ENCODE measurements at regions not wholly inside any gene's neighbourhood (a gene's known extent, or its start where the extent isn't known, plus 50 kb on each side); places are given as distances from the start of the nearest gene placed in this dataset.

- no peak overlapping the region for H3K4me3 Mint-ChIP-seq
- no peaks in the 10 kb centered on the region for H3K4me1 Mint-ChIP-seq (ENCODE audit: low read depth)
- H3K36me3 Mint-ChIP-seq (ENCODE audit: insufficient read depth), result no peaks in the 10 kb centered on the region
- peaks cover 2% of the 10 kb centered on the region for H3K27me3 Mint-ChIP-seq (ENCODE audit: low read depth)
- H3K9me3 Mint-ChIP-seq, result no peaks in the 10 kb centered on the region
- ATAC-seq, result no peak
- DNase-seq, result no peak
Measured at GRCh38 chr2:18180912-18181311, 302.4 kb downstream of the KCNS3 start.

GRCh38 chr2:18180031-18180610, 301.7 kb downstream of the KCNS3 start:
- no peak for DNase-seq
- Mint-ChIP-seq H3K4me3 (no peak overlapping the region), H3K9me3 (no peaks in the 10 kb centered on the region), H3K27me3 (ENCODE audit: low read depth) (peaks cover 2% of the 10 kb centered on the region), H3K36me3 (ENCODE audit: insufficient read depth) (no peaks in the 10 kb centered on the region), H3K4me1 (ENCODE audit: low read depth) (no peaks in the 10 kb centered on the region)
- ATAC-seq, result no peak

GRCh38 chr2:18178736-18179349, 300.4 kb downstream of the KCNS3 start:
- Mint-ChIP-seq H3K9me3 (no peaks in the 10 kb centered on the region), H3K27me3 (ENCODE audit: low read depth) (no peaks in the 10 kb centered on the region), H3K36me3 (ENCODE audit: insufficient read depth) (no peaks in the 10 kb centered on the region), H3K4me1 (ENCODE audit: low read depth) (no peaks in the 10 kb centered on the region), H3K4me3 (no peak overlapping the region)
- ATAC-seq (no peak), DNase-seq (no peak)

- DNase-seq (no peak), ATAC-seq (no peak)
- Mint-ChIP-seq H3K27me3 (ENCODE audit: low read depth) (no peaks in the 10 kb centered on the region), H3K4me1 (ENCODE audit: low read depth) (no peaks in the 10 kb centered on the region), H3K4me3 (no peak overlapping the region), H3K36me3 (ENCODE audit: insufficient read depth) (no peaks in the 10 kb centered on the region), H3K9me3 (no peaks in the 10 kb centered on the region)
Measured at GRCh38 chr2:18176679-18177215, 298.3 kb downstream of the KCNS3 start.

GRCh38 chr2:18172607-18173006, 294.1 kb downstream of the KCNS3 start:
- no peaks in the 10 kb centered on the region for H3K9me3 Mint-ChIP-seq
- no peaks in the 10 kb centered on the region for H3K27me3 Mint-ChIP-seq (ENCODE audit: low read depth)
- H3K4me1 Mint-ChIP-seq (ENCODE audit: low read depth), result no peaks in the 10 kb centered on the region
- DNase-seq, result no peak
- H3K4me3 Mint-ChIP-seq, result no peak overlapping the region
- H3K36me3 Mint-ChIP-seq (ENCODE audit: insufficient read depth), result no peaks in the 10 kb centered on the region
- no peak for ATAC-seq

GRCh38 chr2:18171191-18172139, 293.0 kb downstream of the KCNS3 start:
- no peaks in the 10 kb centered on the region for H3K4me1 Mint-ChIP-seq (ENCODE audit: low read depth)
- H3K4me3 Mint-ChIP-seq, result no peak overlapping the region
- H3K27me3 Mint-ChIP-seq (ENCODE audit: low read depth), result peaks cover 2% of the 10 kb centered on the region
- DNase-seq, result no peak
- H3K9me3 Mint-ChIP-seq, result no peaks in the 10 kb centered on the region
- no peaks in the 10 kb centered on the region for H3K36me3 Mint-ChIP-seq (ENCODE audit: insufficient read depth)
- no peak for ATAC-seq

GRCh38 chr2:18170642-18171041, 292.2 kb downstream of the KCNS3 start:
- H3K27me3 Mint-ChIP-seq (ENCODE audit: low read depth), result peaks cover 2% of the 10 kb centered on the region
- no peaks in the 10 kb centered on the region for H3K9me3 Mint-ChIP-seq
- H3K4me1 Mint-ChIP-seq (ENCODE audit: low read depth), result no peaks in the 10 kb centered on the region
- no peaks in the 10 kb centered on the region for H3K36me3 Mint-ChIP-seq (ENCODE audit: insufficient read depth)
- no peak for DNase-seq
- H3K4me3 Mint-ChIP-seq, result no peak overlapping the region
- no peak for ATAC-seq

GRCh38 chr2:18169893-18170175, 291.4 kb downstream of the KCNS3 start:
- no peaks in the 10 kb centered on the region for H3K4me1 Mint-ChIP-seq (ENCODE audit: low read depth)
- H3K9me3 Mint-ChIP-seq, result no peaks in the 10 kb centered on the region
- no peaks in the 10 kb centered on the region for H3K36me3 Mint-ChIP-seq (ENCODE audit: insufficient read depth)
- H3K4me3 Mint-ChIP-seq, result no peak overlapping the region
- peaks cover 2% of the 10 kb centered on the region for H3K27me3 Mint-ChIP-seq (ENCODE audit: low read depth)
- ATAC-seq (no peak), DNase-seq (no peak)

- no peaks in the 10 kb centered on the region for H3K4me1 Mint-ChIP-seq (ENCODE audit: low read depth)
- no peak overlapping the region for H3K4me3 Mint-ChIP-seq
- H3K27me3 Mint-ChIP-seq (ENCODE audit: low read depth), result peaks cover 2% of the 10 kb centered on the region
- no peaks in the 10 kb centered on the region for H3K36me3 Mint-ChIP-seq (ENCODE audit: insufficient read depth)
- H3K9me3 Mint-ChIP-seq, result no peaks in the 10 kb centered on the region
- DNase-seq, result no peak
- no peak for ATAC-seq
Measured at GRCh38 chr2:18169121-18169892, 290.8 kb downstream of the KCNS3 start.

GRCh38 chr2:18167871-18168270, 289.4 kb downstream of the KCNS3 start:
- DNase-seq (no peak), ATAC-seq (no peak)
- H3K4me3 Mint-ChIP-seq, result no peak overlapping the region
- H3K4me1 Mint-ChIP-seq (ENCODE audit: low read depth), result no peaks in the 10 kb centered on the region
- no peaks in the 10 kb centered on the region for H3K9me3 Mint-ChIP-seq
- peaks cover 2% of the 10 kb centered on the region for H3K27me3 Mint-ChIP-seq (ENCODE audit: low read depth)
- no peaks in the 10 kb centered on the region for H3K36me3 Mint-ChIP-seq (ENCODE audit: insufficient read depth)

- H3K9me3 Mint-ChIP-seq, result no peaks in the 10 kb centered on the region
- H3K4me1 Mint-ChIP-seq (ENCODE audit: low read depth), result no peaks in the 10 kb centered on the region
- no peak for DNase-seq
- no peaks in the 10 kb centered on the region for H3K36me3 Mint-ChIP-seq (ENCODE audit: insufficient read depth)
- H3K27me3 Mint-ChIP-seq (ENCODE audit: low read depth), result no peaks in the 10 kb centered on the region
- no peak for ATAC-seq
- H3K4me3 Mint-ChIP-seq, result no peak overlapping the region
Measured at GRCh38 chr2:18161681-18162080, 283.2 kb downstream of the KCNS3 start.

- ATAC-seq, result no peak
Measured at GRCh38 chr2:18159896-18160295, 281.4 kb downstream of the KCNS3 start.

GRCh38 chr2:18156421-18156820, 278.0 kb downstream of the KCNS3 start:
- ATAC-seq (no peak), DNase-seq (no peak)
- Mint-ChIP-seq H3K36me3 (ENCODE audit: insufficient read depth) (no peaks in the 10 kb centered on the region), H3K9me3 (no peaks in the 10 kb centered on the region), H3K4me3 (no peak overlapping the region), H3K27me3 (ENCODE audit: low read depth) (no peaks in the 10 kb centered on the region), H3K4me1 (ENCODE audit: low read depth) (no peaks in the 10 kb centered on the region)

More at GRCh38 chr2:18159896-18160295, 281.4 kb downstream of the KCNS3 start:
- no peak overlapping the region for H3K4me3 Mint-ChIP-seq
- no peaks in the 10 kb centered on the region for H3K27me3 Mint-ChIP-seq (ENCODE audit: low read depth)
- no peaks in the 10 kb centered on the region for H3K36me3 Mint-ChIP-seq (ENCODE audit: insufficient read depth)
- H3K4me1 Mint-ChIP-seq (ENCODE audit: low read depth), result no peaks in the 10 kb centered on the region
- no peak for DNase-seq
- H3K9me3 Mint-ChIP-seq, result no peaks in the 10 kb centered on the region

GRCh38 chr2:18156002-18156401, 277.5 kb downstream of the KCNS3 start:
- H3K27me3 Mint-ChIP-seq (ENCODE audit: low read depth), result no peaks in the 10 kb centered on the region
- H3K4me3 Mint-ChIP-seq, result no peak overlapping the region
- H3K4me1 Mint-ChIP-seq (ENCODE audit: low read depth), result no peaks in the 10 kb centered on the region
- H3K9me3 Mint-ChIP-seq, result no peaks in the 10 kb centered on the region
- DNase-seq, result no peak
- no peaks in the 10 kb centered on the region for H3K36me3 Mint-ChIP-seq (ENCODE audit: insufficient read depth)
- ATAC-seq, result no peak
